ENCODE measurements at regions not wholly inside any gene's neighbourhood (a gene's known extent, or its start where the extent isn't known, plus 50 kb on each side); places are given as distances from the start of the nearest gene placed in this dataset.

DNA sequence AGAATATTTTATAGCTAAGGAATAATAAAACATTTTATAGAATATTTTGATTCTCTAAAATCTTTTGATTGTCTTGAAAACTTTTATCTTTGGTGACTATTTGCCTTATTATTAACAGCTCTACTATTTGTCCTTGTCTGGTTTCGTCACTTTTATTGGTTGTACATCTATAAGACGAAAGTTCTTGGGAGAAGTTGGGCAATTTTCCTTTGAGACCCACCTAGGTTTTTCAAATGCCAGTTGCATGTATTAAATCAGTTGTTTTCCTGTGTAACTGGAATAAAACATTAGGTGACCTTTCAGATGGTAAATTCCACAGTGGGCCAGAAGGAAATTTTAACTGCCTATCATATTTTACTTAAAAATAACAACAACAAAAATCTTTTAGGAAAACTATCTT is 1245.7 kb downstream of the SI start:
- TF ChIP-seq, protein P1, sequence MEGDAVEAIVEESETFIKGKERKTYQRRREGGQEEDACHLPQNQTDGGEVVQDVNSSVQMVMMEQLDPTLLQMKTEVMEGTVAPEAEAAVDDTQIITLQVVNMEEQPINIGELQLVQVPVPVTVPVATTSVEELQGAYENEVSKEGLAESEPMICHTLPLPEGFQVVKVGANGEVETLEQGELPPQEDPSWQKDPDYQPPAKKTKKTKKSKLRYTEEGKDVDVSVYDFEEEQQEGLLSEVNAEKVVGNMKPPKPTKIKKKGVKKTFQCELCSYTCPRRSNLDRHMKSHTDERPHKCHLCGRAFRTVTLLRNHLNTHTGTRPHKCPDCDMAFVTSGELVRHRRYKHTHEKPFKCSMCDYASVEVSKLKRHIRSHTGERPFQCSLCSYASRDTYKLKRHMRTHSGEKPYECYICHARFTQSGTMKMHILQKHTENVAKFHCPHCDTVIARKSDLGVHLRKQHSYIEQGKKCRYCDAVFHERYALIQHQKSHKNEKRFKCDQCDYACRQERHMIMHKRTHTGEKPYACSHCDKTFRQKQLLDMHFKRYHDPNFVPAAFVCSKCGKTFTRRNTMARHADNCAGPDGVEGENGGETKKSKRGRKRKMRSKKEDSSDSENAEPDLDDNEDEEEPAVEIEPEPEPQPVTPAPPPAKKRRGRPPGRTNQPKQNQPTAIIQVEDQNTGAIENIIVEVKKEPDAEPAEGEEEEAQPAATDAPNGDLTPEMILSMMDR (conservative IDR thresholded peaks at IDR 0.05; ENCODE audit: low read depth, low read length): no peak
- no peak for TF ChIP-seq EZH2 (IDR thresholded peaks at IDR 0.05; ENCODE audit: borderline replicate concordance, low read depth, low read length, poor library complexity, severe bottlenecking)

Data from A673 (cell line).